ENCODE measurements at regions not wholly inside any gene's neighbourhood (a gene's known extent, or its start where the extent isn't known, plus 50 kb on each side); places are given as distances from the start of the nearest gene placed in this dataset.

DNA sequence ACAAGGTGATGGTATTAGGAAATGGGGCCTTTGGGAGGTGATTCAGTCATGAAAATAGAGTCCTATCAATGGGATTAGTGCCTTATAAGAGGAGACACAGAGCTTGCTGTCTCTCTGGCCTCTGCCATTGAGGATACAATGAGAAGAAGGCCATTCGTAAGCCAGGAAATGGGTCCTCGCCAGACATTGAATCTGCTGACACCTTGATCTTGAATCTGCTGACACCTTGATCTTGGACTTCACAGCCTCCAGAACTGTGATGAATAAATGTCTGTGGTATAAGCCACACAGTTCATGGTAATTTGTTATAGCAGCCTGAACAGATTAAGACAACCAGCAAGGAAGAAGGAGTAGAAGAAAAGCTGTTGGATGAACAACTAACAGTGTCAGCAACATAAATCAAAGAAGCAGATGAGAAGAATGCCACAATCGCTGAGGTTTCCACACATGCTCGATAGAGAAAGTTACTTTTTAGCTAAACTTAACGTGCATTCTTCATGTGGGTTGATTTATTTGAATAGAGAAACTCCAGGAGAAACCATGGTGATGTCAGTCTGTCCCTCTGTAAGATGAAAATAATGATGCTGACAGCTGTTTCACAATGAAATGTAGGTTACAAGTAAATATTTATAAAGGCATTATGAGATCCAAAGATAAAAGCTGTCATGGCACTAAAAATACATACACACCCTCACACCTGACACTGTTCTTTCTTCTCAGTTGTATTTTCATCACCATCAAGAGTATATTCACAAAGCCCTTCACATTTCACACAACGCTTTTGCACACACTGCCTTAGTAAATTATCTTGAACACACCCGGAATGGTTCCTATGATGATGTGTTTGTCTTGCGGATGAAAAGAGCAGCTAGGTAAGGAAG, 153.7 kb upstream of the NCK2 start:
- Histone ChIP-seq H3K27ac (no peak overlapping the region), H3K4me1 (ENCODE audit: control insufficient read depth in 1 of 2, low read depth in 2 of 2) (no peaks in the 10 kb centered on the region), H3K36me3 (no peaks in the 10 kb centered on the region), H3K9me3 (no peaks in the 10 kb centered on the region), H3K27me3 (replicated peaks; ENCODE audit: insufficient read depth) (no peaks in the 10 kb centered on the region), H3K4me3 (no peak overlapping the region)
- TF ChIP-seq, protein P1, sequence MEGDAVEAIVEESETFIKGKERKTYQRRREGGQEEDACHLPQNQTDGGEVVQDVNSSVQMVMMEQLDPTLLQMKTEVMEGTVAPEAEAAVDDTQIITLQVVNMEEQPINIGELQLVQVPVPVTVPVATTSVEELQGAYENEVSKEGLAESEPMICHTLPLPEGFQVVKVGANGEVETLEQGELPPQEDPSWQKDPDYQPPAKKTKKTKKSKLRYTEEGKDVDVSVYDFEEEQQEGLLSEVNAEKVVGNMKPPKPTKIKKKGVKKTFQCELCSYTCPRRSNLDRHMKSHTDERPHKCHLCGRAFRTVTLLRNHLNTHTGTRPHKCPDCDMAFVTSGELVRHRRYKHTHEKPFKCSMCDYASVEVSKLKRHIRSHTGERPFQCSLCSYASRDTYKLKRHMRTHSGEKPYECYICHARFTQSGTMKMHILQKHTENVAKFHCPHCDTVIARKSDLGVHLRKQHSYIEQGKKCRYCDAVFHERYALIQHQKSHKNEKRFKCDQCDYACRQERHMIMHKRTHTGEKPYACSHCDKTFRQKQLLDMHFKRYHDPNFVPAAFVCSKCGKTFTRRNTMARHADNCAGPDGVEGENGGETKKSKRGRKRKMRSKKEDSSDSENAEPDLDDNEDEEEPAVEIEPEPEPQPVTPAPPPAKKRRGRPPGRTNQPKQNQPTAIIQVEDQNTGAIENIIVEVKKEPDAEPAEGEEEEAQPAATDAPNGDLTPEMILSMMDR (IDR thresholded peaks at IDR 0.05), result no peak
- ATAC-seq (ENCODE audit: insufficient number of reproducible peaks, low FRiP score, low read depth) (no peak), DNase-seq (ENCODE audit: low spot score) (no peak)

DNA sequence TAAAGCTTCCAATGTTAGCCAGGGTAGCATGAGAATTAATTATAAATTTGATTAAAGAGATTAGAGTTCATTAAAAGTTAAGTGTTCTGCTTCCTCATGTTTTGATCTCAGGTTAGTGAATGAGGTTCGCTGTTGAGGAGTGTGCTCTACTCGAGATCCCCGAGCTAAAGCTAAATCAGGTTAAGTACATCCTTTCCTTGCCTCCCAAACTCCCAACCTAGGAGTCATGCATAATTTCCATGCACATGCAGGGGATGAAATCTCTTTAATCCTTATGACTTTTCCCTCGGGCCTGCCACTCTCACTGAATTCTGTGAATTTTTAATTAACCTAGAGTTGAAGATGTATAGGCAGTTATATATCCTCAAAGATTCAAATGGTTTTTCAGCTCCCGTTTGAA, 156.1 kb upstream of the NCK2 start:
- ATAC-seq (ENCODE audit: insufficient number of reproducible peaks, low FRiP score, low read depth) (no peak), DNase-seq (ENCODE audit: low spot score) (no peak)
- TF ChIP-seq, protein P1 (IDR thresholded peaks at IDR 0.05), result no peak
- no peaks in the 10 kb centered on the region for H3K9me3 ChIP-seq
- H3K27ac ChIP-seq, result no peak overlapping the region
- H3K36me3 ChIP-seq, result no peaks in the 10 kb centered on the region
- H3K4me3 ChIP-seq, result no peak overlapping the region
- H3K4me1 ChIP-seq (ENCODE audit: control insufficient read depth in 1 of 2, low read depth in 2 of 2), result no peaks in the 10 kb centered on the region
- H3K27me3 ChIP-seq (replicated peaks; ENCODE audit: insufficient read depth), result no peaks in the 10 kb centered on the region

DNA sequence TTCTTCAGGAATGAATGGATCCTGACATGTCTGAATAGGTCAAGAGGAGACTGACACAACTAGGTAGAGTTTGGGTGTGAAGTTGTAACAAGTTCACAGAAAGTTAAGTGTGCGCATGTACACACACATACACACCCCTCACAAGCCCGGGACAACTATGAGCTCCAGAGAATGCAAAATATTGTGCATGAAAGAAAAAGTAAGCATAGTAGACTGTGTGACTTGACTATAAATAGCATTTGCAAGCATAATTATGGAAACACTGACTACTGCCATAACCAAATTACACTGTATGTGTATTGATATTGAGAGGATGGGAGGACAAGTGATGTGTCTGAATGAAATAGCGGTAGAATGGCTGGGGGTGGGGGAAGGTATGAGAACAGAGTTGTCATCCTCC, 157.1 kb upstream of the NCK2 start:
- DNase-seq (ENCODE audit: low spot score) (no peak), ATAC-seq (ENCODE audit: insufficient number of reproducible peaks, low FRiP score, low read depth) (no peak)
- Histone ChIP-seq H3K27ac (no peak overlapping the region), H3K4me1 (ENCODE audit: control insufficient read depth in 1 of 2, low read depth in 2 of 2) (no peaks in the 10 kb centered on the region), H3K9me3 (no peaks in the 10 kb centered on the region), H3K4me3 (no peak overlapping the region), H3K36me3 (no peaks in the 10 kb centered on the region), H3K27me3 (replicated peaks; ENCODE audit: insufficient read depth) (no peaks in the 10 kb centered on the region)
- TF ChIP-seq, protein P1 (IDR thresholded peaks at IDR 0.05), result no peak

DNA sequence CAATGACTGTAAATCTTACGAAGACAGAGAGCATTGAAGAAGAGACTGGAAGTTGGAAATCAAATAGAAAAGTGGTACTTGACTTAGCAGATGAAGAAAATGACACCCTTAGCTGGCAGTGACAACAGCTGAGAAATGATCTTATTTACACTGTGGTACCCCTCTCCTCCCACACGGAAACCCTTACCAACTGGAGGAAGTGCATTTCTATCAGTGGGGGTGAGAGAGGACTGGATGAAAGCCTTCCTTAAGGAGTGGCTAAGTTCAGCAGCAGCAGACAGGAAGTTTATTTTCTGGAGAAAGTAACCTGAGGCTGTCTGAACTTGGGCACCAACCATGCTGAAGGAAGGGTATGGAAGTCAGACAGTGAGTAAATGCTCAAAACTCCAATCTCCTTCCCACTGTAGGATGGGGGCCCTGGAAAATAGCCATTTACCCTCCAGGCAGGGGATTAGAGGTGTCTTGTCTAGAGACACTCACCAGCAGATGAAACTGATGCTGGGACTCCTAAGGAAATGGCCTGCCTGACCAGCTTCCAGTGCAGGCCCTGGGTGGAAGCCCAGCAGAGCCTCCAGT, 160.2 kb upstream of the NCK2 start:
- no peak for DNase-seq (ENCODE audit: low spot score)
- no peak overlapping the region for H3K27ac ChIP-seq

More for the DNA sequence above, 160.2 kb upstream of the NCK2 start:
- H3K36me3 ChIP-seq, result no peaks in the 10 kb centered on the region
- no peaks in the 10 kb centered on the region for H3K4me1 ChIP-seq (ENCODE audit: control insufficient read depth in 1 of 2, low read depth in 2 of 2)
- no peak for ATAC-seq (ENCODE audit: insufficient number of reproducible peaks, low FRiP score, low read depth)
- TF ChIP-seq, protein P1 (IDR thresholded peaks at IDR 0.05), result no peak
- no peaks in the 10 kb centered on the region for H3K9me3 ChIP-seq
- no peaks in the 10 kb centered on the region for H3K27me3 ChIP-seq (replicated peaks; ENCODE audit: insufficient read depth)
- H3K4me3 ChIP-seq, result no peak overlapping the region
